ENCODE measurements at regions not wholly inside any gene's neighbourhood (a gene's known extent, or its start where the extent isn't known, plus 50 kb on each side); places are given as distances from the start of the nearest gene placed in this dataset.
A peak's percentile ranks its signal among the peaks of the same experiment; 100 is the strongest.

DNA sequence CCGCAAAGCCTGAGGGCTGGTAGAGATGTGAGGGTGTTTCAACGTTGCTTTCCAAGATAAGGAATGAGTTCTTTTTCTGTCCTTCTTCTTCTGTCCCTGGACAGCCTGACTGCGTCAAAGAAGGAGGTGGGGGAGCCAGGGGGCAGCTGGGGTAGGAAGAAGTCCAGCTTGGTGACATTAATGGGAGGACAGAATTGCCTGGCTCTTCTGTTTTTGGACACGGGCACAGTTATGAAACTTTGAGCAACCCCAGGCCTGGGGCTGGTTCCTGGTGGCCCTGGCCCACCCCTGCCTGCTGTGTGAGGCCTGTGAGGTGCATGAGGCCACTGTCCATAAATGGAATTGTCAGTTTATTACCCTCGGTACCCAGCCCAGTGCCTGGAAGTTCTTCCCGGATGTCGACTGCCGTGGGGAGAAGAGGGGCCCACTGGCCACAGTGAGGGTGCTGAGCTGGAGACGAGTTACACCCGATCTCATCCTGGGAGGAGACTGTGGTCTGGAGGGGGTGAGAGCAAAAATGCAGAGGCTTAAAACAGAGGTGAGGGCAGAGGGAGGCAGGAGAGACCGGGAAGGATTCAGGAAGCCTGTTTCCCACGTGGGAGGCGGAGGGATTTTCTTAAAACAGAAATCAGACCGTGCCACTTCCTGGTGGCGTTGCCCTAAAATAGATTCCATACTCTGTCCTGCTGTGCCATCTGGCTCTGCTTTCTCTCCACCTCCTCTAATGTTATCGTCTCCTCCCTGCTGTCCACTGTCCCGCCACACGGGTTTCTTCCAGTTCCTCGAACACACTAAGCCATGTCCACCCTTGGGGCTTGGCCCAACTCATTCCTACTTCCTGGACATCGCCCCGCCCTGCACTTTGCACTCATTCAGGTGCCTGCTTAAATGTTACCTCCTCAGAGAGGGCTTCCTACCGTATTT, 59.7 kb upstream of the RASD2 start:
- no peaks in the 10 kb centered on the region for H3K79me2 ChIP-seq (ENCODE audit: low read depth)

DNA sequence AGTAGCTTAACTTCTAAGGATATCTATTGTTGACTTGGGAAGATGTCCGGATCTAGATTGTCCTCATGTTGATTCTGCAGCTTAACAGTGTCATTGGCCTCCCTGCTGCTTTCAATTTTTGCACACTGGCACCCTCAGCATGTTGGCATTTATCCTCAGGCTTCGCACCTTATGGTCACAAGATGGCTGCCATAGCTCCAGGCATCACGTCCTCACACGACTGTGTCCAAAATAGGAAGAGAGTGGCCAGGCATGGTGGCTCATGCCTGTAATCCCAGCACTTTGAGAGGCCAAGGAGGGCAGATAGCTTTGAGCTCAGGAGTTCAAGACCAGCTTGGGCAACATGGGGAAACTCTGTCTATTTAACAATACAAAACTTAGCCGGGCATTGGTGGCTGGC, 58.3 kb upstream of the RASD2 start:
- Mint-ChIP-seq H3K9me3 (no peaks in the 10 kb centered on the region), H3K27ac (no peak overlapping the region), H3K4me3 (no peak overlapping the region), H3K27me3 (ENCODE audit: insufficient read depth, low read depth) (peaks cover 6% of the 10 kb centered on the region), H3K4me1 (peaks cover 19% of the 10 kb centered on the region), H3K36me3 (no peaks in the 10 kb centered on the region)
- H3K36me3 ChIP-seq, result no peaks in the 10 kb centered on the region
- no peak for TF ChIP-seq EZH2 (IDR thresholded peaks at IDR 0.05)
- TF ChIP-seq, protein P1, sequence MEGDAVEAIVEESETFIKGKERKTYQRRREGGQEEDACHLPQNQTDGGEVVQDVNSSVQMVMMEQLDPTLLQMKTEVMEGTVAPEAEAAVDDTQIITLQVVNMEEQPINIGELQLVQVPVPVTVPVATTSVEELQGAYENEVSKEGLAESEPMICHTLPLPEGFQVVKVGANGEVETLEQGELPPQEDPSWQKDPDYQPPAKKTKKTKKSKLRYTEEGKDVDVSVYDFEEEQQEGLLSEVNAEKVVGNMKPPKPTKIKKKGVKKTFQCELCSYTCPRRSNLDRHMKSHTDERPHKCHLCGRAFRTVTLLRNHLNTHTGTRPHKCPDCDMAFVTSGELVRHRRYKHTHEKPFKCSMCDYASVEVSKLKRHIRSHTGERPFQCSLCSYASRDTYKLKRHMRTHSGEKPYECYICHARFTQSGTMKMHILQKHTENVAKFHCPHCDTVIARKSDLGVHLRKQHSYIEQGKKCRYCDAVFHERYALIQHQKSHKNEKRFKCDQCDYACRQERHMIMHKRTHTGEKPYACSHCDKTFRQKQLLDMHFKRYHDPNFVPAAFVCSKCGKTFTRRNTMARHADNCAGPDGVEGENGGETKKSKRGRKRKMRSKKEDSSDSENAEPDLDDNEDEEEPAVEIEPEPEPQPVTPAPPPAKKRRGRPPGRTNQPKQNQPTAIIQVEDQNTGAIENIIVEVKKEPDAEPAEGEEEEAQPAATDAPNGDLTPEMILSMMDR (IDR thresholded peaks at IDR 0.05), result no peak
- no peak for TF ChIP-seq EZH2phosphoT487 (IDR thresholded peaks at IDR 0.05)
- no peaks in the 10 kb centered on the region for H3K79me2 ChIP-seq (ENCODE audit: low read depth)
- no peaks in the 10 kb centered on the region for H3K27me3 ChIP-seq
- peaks cover 10% of the 10 kb centered on the region for H3F3A ChIP-seq (ENCODE audit: low read depth)
- H3K4me3 ChIP-seq, result no peak overlapping the region
- no peak overlapping the region for H3K27ac ChIP-seq
- no peak for DNase-seq (ENCODE audit: low spot score)
- H3K9me3 ChIP-seq (ENCODE audit: low read depth), result no peaks in the 10 kb centered on the region
- no peak overlapping the region for H3K9ac ChIP-seq
- no peak overlapping the region for H2AFZ ChIP-seq (replicated peaks)
- H4K20me1 ChIP-seq (ENCODE audit: low read depth), result no peaks in the 10 kb centered on the region
- no peak overlapping the region for H3K4me2 ChIP-seq
- H3K4me1 ChIP-seq, result peaks cover 11% of the 10 kb centered on the region

More for the DNA sequence above, 59.7 kb upstream of the RASD2 start:
- Mint-ChIP-seq H3K27me3 (ENCODE audit: insufficient read depth, low read depth) (peaks cover 6% of the 10 kb centered on the region), H3K36me3 (no peaks in the 10 kb centered on the region), H3K4me1 (peaks cover 28% of the 10 kb centered on the region), H3K27ac (no peak overlapping the region), H3K9me3 (no peaks in the 10 kb centered on the region), H3K4me3 (peak overlapping the region; percentile 1)
- Histone ChIP-seq H3K4me1 (peaks cover 11% of the 10 kb centered on the region), H3K9ac (no peak overlapping the region), H3K9me3 (ENCODE audit: low read depth) (no peaks in the 10 kb centered on the region), H3K4me2 (no peak overlapping the region), H3F3A (ENCODE audit: low read depth) (peaks cover 10% of the 10 kb centered on the region), H3K36me3 (no peaks in the 10 kb centered on the region), H4K20me1 (ENCODE audit: low read depth) (no peaks in the 10 kb centered on the region), H3K27me3 (no peaks in the 10 kb centered on the region), H3K27ac (no peak overlapping the region), H2AFZ (replicated peaks) (no peak overlapping the region), H3K4me3 (no peak overlapping the region)
- TF ChIP-seq EZH2 (IDR thresholded peaks at IDR 0.05), result no peak
- DNase-seq (ENCODE audit: low spot score), result no peak

DNA sequence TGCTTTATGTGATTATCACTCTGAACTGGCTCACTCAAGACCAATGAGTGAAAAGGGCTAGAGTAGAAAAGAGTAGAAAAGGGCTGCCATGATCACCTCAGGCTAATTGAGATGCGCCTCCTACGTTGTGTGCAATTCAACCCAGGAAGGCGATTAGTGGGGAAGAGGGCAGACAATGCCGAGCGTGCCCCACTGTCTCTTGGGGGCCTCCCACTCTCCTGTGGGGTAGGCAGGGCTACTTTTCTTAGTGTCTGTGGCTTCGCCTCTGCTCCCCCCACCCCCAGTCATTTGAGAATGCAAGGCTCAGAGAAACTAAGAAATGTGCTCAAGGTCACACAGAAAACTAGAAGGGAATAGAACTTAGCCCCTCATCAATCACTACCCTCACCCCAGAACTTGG, 57.7 kb upstream of the RASD2 start:
- Mint-ChIP-seq H3K27ac (no peak overlapping the region), H3K4me3 (no peak overlapping the region), H3K36me3 (no peaks in the 10 kb centered on the region), H3K4me1 (peaks cover 19% of the 10 kb centered on the region), H3K27me3 (ENCODE audit: insufficient read depth, low read depth) (peaks cover 10% of the 10 kb centered on the region), H3K9me3 (no peaks in the 10 kb centered on the region)
- Histone ChIP-seq H3K4me3 (no peak overlapping the region), H3K27me3 (no peaks in the 10 kb centered on the region), H3K36me3 (no peaks in the 10 kb centered on the region), H3K27ac (no peak overlapping the region), H3K9ac (no peak overlapping the region), H3K9me3 (ENCODE audit: low read depth) (no peaks in the 10 kb centered on the region), H3F3A (ENCODE audit: low read depth) (peaks cover 10% of the 10 kb centered on the region), H3K4me1 (peaks cover 11% of the 10 kb centered on the region), H3K4me2 (no peak overlapping the region), H4K20me1 (ENCODE audit: low read depth) (no peaks in the 10 kb centered on the region), H3K79me2 (ENCODE audit: low read depth) (no peaks in the 10 kb centered on the region), H2AFZ (replicated peaks) (no peak overlapping the region)
- TF ChIP-seq EZH2phosphoT487 (IDR thresholded peaks at IDR 0.05) (no peak), EZH2 (IDR thresholded peaks at IDR 0.05) (no peak)
- TF ChIP-seq, protein P1 (IDR thresholded peaks at IDR 0.05), result no peak
- DNase-seq (ENCODE audit: low spot score), result no peak

DNA sequence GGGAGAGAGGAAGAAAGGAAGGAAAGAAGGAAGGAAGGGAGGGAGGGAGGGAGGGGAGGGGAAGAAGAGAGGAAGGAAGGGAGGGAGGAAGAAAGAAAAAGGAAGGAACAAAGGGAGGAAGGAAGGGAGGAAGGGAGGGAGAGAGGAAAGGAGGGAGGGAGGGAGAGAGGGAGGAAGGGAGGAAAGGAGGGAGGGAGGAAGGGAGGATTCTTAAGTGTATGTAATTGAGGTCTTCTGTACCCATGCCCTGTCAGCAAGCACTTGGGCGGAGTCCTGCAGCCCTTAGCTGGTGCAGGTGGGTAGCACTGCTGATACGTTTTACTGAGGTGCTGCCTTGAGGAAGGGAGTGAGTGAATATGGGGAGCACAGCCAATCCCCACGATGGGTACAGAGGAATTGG, 56.9 kb upstream of the RASD2 start:
- Mint-ChIP-seq H3K9me3 (no peaks in the 10 kb centered on the region), H3K4me1 (peaks cover 19% of the 10 kb centered on the region), H3K36me3 (no peaks in the 10 kb centered on the region), H3K27me3 (ENCODE audit: insufficient read depth, low read depth) (peaks cover 9% of the 10 kb centered on the region), H3K4me3 (no peak overlapping the region), H3K27ac (no peak overlapping the region)
- H2AFZ ChIP-seq (replicated peaks), result no peak overlapping the region
- peaks cover 11% of the 10 kb centered on the region for H3K4me1 ChIP-seq
- no peaks in the 10 kb centered on the region for H3K79me2 ChIP-seq (ENCODE audit: low read depth)
- H3K9me3 ChIP-seq (ENCODE audit: low read depth), result no peaks in the 10 kb centered on the region
- no peak for TF ChIP-seq EZH2 (IDR thresholded peaks at IDR 0.05)
- no peak overlapping the region for H3K4me2 ChIP-seq
- H3K27ac ChIP-seq, result no peak overlapping the region
- H3K27me3 ChIP-seq, result no peaks in the 10 kb centered on the region
- no peak for DNase-seq (ENCODE audit: low spot score)
- H3K4me3 ChIP-seq, result no peak overlapping the region
- H3F3A ChIP-seq (ENCODE audit: low read depth), result peaks cover 10% of the 10 kb centered on the region
- H4K20me1 ChIP-seq (ENCODE audit: low read depth), result no peaks in the 10 kb centered on the region
- H3K36me3 ChIP-seq, result no peaks in the 10 kb centered on the region
- no peak overlapping the region for H3K9ac ChIP-seq
